HEK293 (cell line): ENCODE measurements at regions not wholly inside any gene's neighbourhood (a gene's known extent, or its start where the extent isn't known, plus 50 kb on each side); places are given as distances from the start of the nearest gene placed in this dataset.
A peak's percentile ranks its signal among the peaks of the same experiment; 100 is the strongest.

ENCODE experiments used
- CTCF ChIP-seq: fragments of 450-650 bp; formaldehyde crosslinking; IDR thresholded peaks from 2 replicates; pipeline ENCODE4 v1.5.1; 2016; ENCODE audit warnings: missing biosample characterization, missing genetic modification characterization
- GFI1B ChIP-seq: fragments of 450-650 bp; formaldehyde crosslinking; IDR thresholded peaks from 2 replicates; pipeline ENCODE4 v1.5.1; 2016; ENCODE audit warnings: missing biosample characterization, missing genetic modification characterization
- GLI4 ChIP-seq: fragments of 450-650 bp; formaldehyde crosslinking; IDR thresholded peaks from 2 replicates; pipeline ENCODE4 v1.5.1; 2016; ENCODE audit warnings: missing biosample characterization, missing genetic modification characterization
- GLIS2 ChIP-seq: fragments of 450-650 bp; formaldehyde crosslinking; IDR thresholded peaks from 2 replicates; pipeline ENCODE4 v1.5.1; 2016; ENCODE audit warnings: missing biosample characterization, missing genetic modification characterization
- HOXA7 ChIP-seq: sonication (generic); formaldehyde crosslinking; IDR thresholded peaks from 2 replicates; pipeline ENCODE4 v1.8.1; 2022; ENCODE audit warnings: missing genetic modification reagents, borderline replicate concordance
- IKZF3 ChIP-seq: fragments of 450-650 bp; IDR thresholded peaks from 2 replicates; pipeline ENCODE4 v1.5.0; 2018; ENCODE audit warnings: missing biosample characterization, mild to moderate bottlenecking, missing genetic modification characterization, moderate library complexity
- SP7 ChIP-seq: fragments of 450-650 bp; formaldehyde crosslinking; IDR thresholded peaks from 2 replicates; pipeline ENCODE4 v1.5.1; 2016; ENCODE audit warnings: missing biosample characterization, missing genetic modification characterization
- TCF7L2 ChIP-seq: IDR thresholded peaks from 2 replicates; pipeline ENCODE4 v1.6.1; 2011; ENCODE audit warnings: low read depth, mild to moderate bottlenecking, inconsistent platforms, low read length, moderate library complexity, borderline replicate concordance
- YY2 ChIP-seq: fragments of 450-650 bp; formaldehyde crosslinking; IDR thresholded peaks from 2 replicates; pipeline ENCODE4 v1.5.1; 2016; ENCODE audit warnings: missing biosample characterization, missing genetic modification characterization
- ZBTB10 ChIP-seq: fragments of 450-650 bp; formaldehyde crosslinking; IDR thresholded peaks from 2 replicates; pipeline ENCODE4 v1.5.1; 2016; ENCODE audit warnings: missing biosample characterization, missing genetic modification characterization
- ZBTB11 ChIP-seq: fragments of 450-650 bp; formaldehyde crosslinking; conservative IDR thresholded peaks from 2 replicates; pipeline ENCODE4 v1.5.1; 2016; ENCODE audit warnings: low read depth, missing biosample characterization, missing genetic modification characterization
- ZBTB26 ChIP-seq: fragments of 450-650 bp; formaldehyde crosslinking; optimal IDR thresholded peaks from 2 replicates; pipeline ENCODE3; 2016; ENCODE audit warnings: missing biosample characterization, mild to moderate bottlenecking, missing genetic modification characterization
- ZBTB48 ChIP-seq: fragments of 450-650 bp; formaldehyde crosslinking; IDR thresholded peaks from 2 replicates; pipeline ENCODE4 v1.5.1; 2016; ENCODE audit warnings: missing biosample characterization, missing genetic modification characterization
- ZNF114 ChIP-seq: fragments of 450-650 bp; formaldehyde crosslinking; IDR thresholded peaks from 2 replicates; pipeline ENCODE4 v1.5.0; 2017; ENCODE audit warnings: missing biosample characterization, missing genetic modification characterization
- ZNF138 ChIP-seq: fragments of 450-650 bp; formaldehyde crosslinking; IDR thresholded peaks from 2 replicates; pipeline ENCODE4 v1.5.1; 2016; ENCODE audit warnings: missing biosample characterization, missing genetic modification characterization, borderline replicate concordance
- ZNF214 ChIP-seq: fragments of 450-650 bp; formaldehyde crosslinking; IDR thresholded peaks from 2 replicates; pipeline ENCODE4 v1.5.1; 2017; ENCODE audit warnings: missing biosample characterization, mild to moderate bottlenecking, missing genetic modification characterization, borderline replicate concordance
- ZNF404 ChIP-seq: fragments of 450-650 bp; formaldehyde crosslinking; IDR thresholded peaks from 2 replicates; pipeline ENCODE4 v1.5.1; 2017; ENCODE audit warnings: missing biosample characterization, missing genetic modification characterization
- ZNF423 ChIP-seq: fragments of 450-650 bp; formaldehyde crosslinking; IDR thresholded peaks from 2 replicates; pipeline ENCODE4 v1.5.1; 2016; ENCODE audit warnings: missing biosample characterization, missing genetic modification characterization
- ZNF433 ChIP-seq: fragments of 450-650 bp; formaldehyde crosslinking; IDR thresholded peaks from 2 replicates; pipeline ENCODE4 v1.5.1; 2016; ENCODE audit warnings: missing biosample characterization, missing genetic modification characterization, low read depth
- ZNF501 ChIP-seq: fragments of 450-650 bp; formaldehyde crosslinking; IDR thresholded peaks from 2 replicates; pipeline ENCODE4 v1.5.1; 2016; ENCODE audit warnings: missing biosample characterization, missing genetic modification characterization
- ZNF510 ChIP-seq: fragments of 450-650 bp; formaldehyde crosslinking; IDR thresholded peaks from 2 replicates; pipeline ENCODE4 v1.5.1; 2018; ENCODE audit warnings: mild to moderate bottlenecking, missing genetic modification characterization, missing biosample characterization; ENCODE audit not compliant: insufficient replicate concordance
- ZNF530 ChIP-seq: fragments of 450-650 bp; formaldehyde crosslinking; IDR thresholded peaks from 2 replicates; pipeline ENCODE4 v1.5.1; 2016; ENCODE audit warnings: low read depth, missing biosample characterization, missing genetic modification characterization
- ZNF555 ChIP-seq: fragments of 450-650 bp; formaldehyde crosslinking; conservative IDR thresholded peaks from 2 replicates; pipeline ENCODE4 v1.5.1; 2017; ENCODE audit warnings: missing biosample characterization, mild to moderate bottlenecking, missing genetic modification characterization, inconsistent platforms
- ZNF624 ChIP-seq: fragments of 450-650 bp; formaldehyde crosslinking; IDR thresholded peaks from 2 replicates; pipeline ENCODE4 v1.5.1; 2017; ENCODE audit warnings: missing biosample characterization, missing genetic modification characterization
- ZNF639 ChIP-seq: fragments of 450-650 bp; formaldehyde crosslinking; IDR thresholded peaks from 2 replicates; pipeline ENCODE4 v1.5.1; 2016; ENCODE audit warnings: missing biosample characterization, missing genetic modification characterization
- ZNF704 ChIP-seq: fragments of 450-650 bp; formaldehyde crosslinking; IDR thresholded peaks from 2 replicates; pipeline ENCODE4 v1.5.1; 2016; ENCODE audit warnings: missing biosample characterization, missing genetic modification characterization
- ZNF707 ChIP-seq: fragments of 450-650 bp; formaldehyde crosslinking; IDR thresholded peaks from 2 replicates; pipeline ENCODE4 v1.5.1; 2016; ENCODE audit warnings: missing biosample characterization, missing genetic modification characterization
- ZNF776 ChIP-seq: fragments of 450-650 bp; formaldehyde crosslinking; IDR thresholded peaks from 2 replicates; pipeline ENCODE4 v1.5.0; 2017; ENCODE audit warnings: missing biosample characterization, missing genetic modification characterization, borderline replicate concordance
- ZNF791 ChIP-seq: fragments of 450-650 bp; formaldehyde crosslinking; IDR thresholded peaks from 2 replicates; pipeline ENCODE4 v1.5.1; 2016; ENCODE audit warnings: missing biosample characterization, missing genetic modification characterization
- ZNF843 ChIP-seq: fragments of 450-650 bp; formaldehyde crosslinking; IDR thresholded peaks from 2 replicates; pipeline ENCODE4 v1.5.1; 2016; ENCODE audit warnings: missing biosample characterization, missing genetic modification characterization

GRCh38 chr6:168147205-168147738 is 68.3 kb upstream of the FRMD1 start (continued):
- TF ChIP-seq HOXA7 (CRISPR knock-in tag) (no peak), ZNF791 (no peak), GLI4 (tag by site-specific recombination) (no peak), ZNF404 (tag by site-specific recombination) (no peak), ZNF776 (tag by site-specific recombination) (no peak), ZNF114 (tag by site-specific recombination) (no peak), ZNF555 (tag by site-specific recombination) (no peak), ZNF423 (tag by site-specific recombination) (peak; percentile 90), ZNF624 (no peak), TCF7L2 (peak; percentile 99), ZBTB48 (tag by site-specific recombination) (no peak), ZNF214 (tag by site-specific recombination) (no peak), SP7 (tag by site-specific recombination) (peak; percentile 100), IKZF3 (tag by site-specific recombination) (no peak; the same call in 1 of the 2 replicates), CTCF (tag by site-specific recombination) (no peak), ZNF639 (peak; percentile 94), ZNF433 (no peak), GFI1B (tag by site-specific recombination) (peak; percentile 95), ZNF138 (no peak), GLIS2 (tag by site-specific recombination) (0 out of 2 replicates have a peak, but pooled peaks have one; percentile 32), ZBTB26 (no peak), ZNF707 (no peak), ZNF501 (tag by site-specific recombination) (no peak; the same call in 1 of the 2 replicates), YY2 (tag by site-specific recombination) (no peak), ZBTB11 (tag by site-specific recombination) (peak; percentile 54; the same call in 1 of the 2 replicates), ZNF704 (tag by site-specific recombination) (no peak), ZNF530 (tag by site-specific recombination) (no peak), ZNF843 (tag by site-specific recombination) (peak; percentile 99), ZNF510 (no peak), ZBTB10 (tag by site-specific recombination) (no peak)
